Astrocyte (in vitro differentiated cells and primary cell): ENCODE measurements at regions not wholly inside any gene's neighbourhood (a gene's known extent, or its start where the extent isn't known, plus 50 kb on each side); places are given as distances from the start of the nearest gene placed in this dataset.

Source experiments
- DNase-seq: peaks from one replicate; pipeline ENCODE4 v3.0.0-alpha.2; 2010; ENCODE audit warnings: low read depth
- FAIRE-seq: peaks from 2 replicates; lab custom pipeline; 2011; peaks lifted over from hg19 to GRCh38; lab: Jason Lieb, UNC
- H2AFZ ChIP-seq: 2 replicates; pipeline ENCODE4 v1.6.0; 2012; ENCODE audit warnings: low read depth, low read length, inconsistent platforms
- H3K27ac ChIP-seq: 2 replicates; pipeline ENCODE4 v1.5.1; 2011; ENCODE audit warnings: low read depth, low read length, inconsistent platforms
- H3K27me3 ChIP-seq: 2 replicates; pipeline ENCODE4 v1.6.0; 2011; ENCODE audit warnings: low read length, inconsistent platforms; ENCODE audit not compliant: insufficient read depth
- H3K36me3 ChIP-seq: 2 replicates; pipeline ENCODE4 v1.5.1; 2011; ENCODE audit warnings: low read length, inconsistent platforms; ENCODE audit not compliant: insufficient read depth
- H3K4me1 ChIP-seq: 2 replicates; pipeline ENCODE4 v1.5.1; 2011; ENCODE audit warnings: low read length, inconsistent platforms; ENCODE audit not compliant: insufficient read depth
- H3K4me2 ChIP-seq: 2 replicates; pipeline ENCODE4 v1.6.0; 2012; ENCODE audit warnings: low read length, inconsistent platforms
- H3K4me3 ChIP-seq: 2 replicates; pipeline ENCODE4 v1.5.1; 2011; ENCODE audit warnings: low read depth, mild to moderate bottlenecking, low read length, inconsistent platforms; ENCODE audit not compliant: insufficient read depth
- H3K79me2 ChIP-seq: 2 replicates; pipeline ENCODE4 v1.6.0; 2012; ENCODE audit warnings: mild to moderate bottlenecking, low read length, inconsistent platforms; ENCODE audit not compliant: insufficient read depth
- H3K9ac ChIP-seq: 2 replicates; pipeline ENCODE4 v1.6.0; 2012; ENCODE audit warnings: mild to moderate bottlenecking, low read length, inconsistent platforms
- H3K9me3 ChIP-seq: 2 replicates; pipeline ENCODE4 v1.5.1; 2012; ENCODE audit warnings: low read depth, mild to moderate bottlenecking, low read length, inconsistent platforms; ENCODE audit not compliant: insufficient read depth
- H4K20me1 ChIP-seq: 2 replicates; pipeline ENCODE4 v1.6.0; 2012; ENCODE audit warnings: low read length, inconsistent platforms; ENCODE audit not compliant: insufficient read depth
- H3K27ac Mint-ChIP-seq: one replicate; pipeline ENCODE4 v1.8.0; 2021; ENCODE audit warnings: mild to moderate bottlenecking, mixed read lengths; ENCODE audit not compliant: unreplicated experiment
- H3K27me3 Mint-ChIP-seq: one replicate; pipeline ENCODE4 v1.8.0; 2021; ENCODE audit warnings: low read depth, mixed read lengths; ENCODE audit not compliant: unreplicated experiment
- H3K36me3 Mint-ChIP-seq: one replicate; pipeline ENCODE4 v1.8.0; 2021; ENCODE audit warnings: low read depth, mixed read lengths; ENCODE audit not compliant: unreplicated experiment
- H3K4me1 Mint-ChIP-seq: one replicate; pipeline ENCODE4 v1.8.0; 2021; ENCODE audit warnings: low read depth, mixed read lengths; ENCODE audit not compliant: unreplicated experiment
- H3K4me3 Mint-ChIP-seq: one replicate; pipeline ENCODE4 v1.8.0; 2021; ENCODE audit warnings: mild to moderate bottlenecking, moderate library complexity, mixed read lengths; ENCODE audit not compliant: unreplicated experiment
- H3K9me3 Mint-ChIP-seq: one replicate; pipeline ENCODE4 v1.8.0; 2021; ENCODE audit warnings: mild to moderate bottlenecking, mixed read lengths; ENCODE audit not compliant: unreplicated experiment
- EZH2 ChIP-seq: IDR thresholded peaks from 2 replicates; pipeline ENCODE4 v1.6.1; 2012; ENCODE audit warnings: mild to moderate bottlenecking, low read length, inconsistent platforms; ENCODE audit not compliant: insufficient read depth
- TF ChIP-seq, protein P1 (sequence below): IDR thresholded peaks from 2 replicates; pipeline ENCODE4 v1.5.1; 2011; ENCODE audit warnings: low read depth, mild to moderate bottlenecking, inconsistent platforms, low read length, moderate library complexity; ENCODE audit not compliant: insufficient read depth

DNA sequence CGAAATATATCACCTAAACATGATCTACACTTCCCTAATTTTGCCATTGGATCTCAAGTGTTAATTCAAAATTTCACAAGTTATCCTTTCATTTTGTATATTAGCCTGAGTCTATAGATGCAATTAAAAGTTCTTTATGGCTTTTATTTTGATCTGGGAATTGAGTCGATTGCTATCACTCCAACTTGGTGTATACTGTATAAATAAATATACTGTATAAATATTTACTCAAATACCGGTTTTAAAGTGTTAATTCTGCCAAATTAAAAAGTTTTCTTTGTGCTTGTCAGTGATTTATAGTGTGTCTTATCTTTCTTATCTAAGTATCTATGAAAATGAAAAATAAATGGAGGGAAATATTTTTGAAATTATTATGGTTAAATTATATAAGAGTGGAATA, 683.7 kb upstream of the LRRN3 start:
- no peak overlapping the region for H3K4me3 ChIP-seq
- no peaks in the 10 kb centered on the region for H3K36me3 ChIP-seq
- H3K9ac ChIP-seq: no peak overlapping the region
- no peaks in the 10 kb centered on the region for H3K9me3 ChIP-seq
- TF ChIP-seq, protein P1, sequence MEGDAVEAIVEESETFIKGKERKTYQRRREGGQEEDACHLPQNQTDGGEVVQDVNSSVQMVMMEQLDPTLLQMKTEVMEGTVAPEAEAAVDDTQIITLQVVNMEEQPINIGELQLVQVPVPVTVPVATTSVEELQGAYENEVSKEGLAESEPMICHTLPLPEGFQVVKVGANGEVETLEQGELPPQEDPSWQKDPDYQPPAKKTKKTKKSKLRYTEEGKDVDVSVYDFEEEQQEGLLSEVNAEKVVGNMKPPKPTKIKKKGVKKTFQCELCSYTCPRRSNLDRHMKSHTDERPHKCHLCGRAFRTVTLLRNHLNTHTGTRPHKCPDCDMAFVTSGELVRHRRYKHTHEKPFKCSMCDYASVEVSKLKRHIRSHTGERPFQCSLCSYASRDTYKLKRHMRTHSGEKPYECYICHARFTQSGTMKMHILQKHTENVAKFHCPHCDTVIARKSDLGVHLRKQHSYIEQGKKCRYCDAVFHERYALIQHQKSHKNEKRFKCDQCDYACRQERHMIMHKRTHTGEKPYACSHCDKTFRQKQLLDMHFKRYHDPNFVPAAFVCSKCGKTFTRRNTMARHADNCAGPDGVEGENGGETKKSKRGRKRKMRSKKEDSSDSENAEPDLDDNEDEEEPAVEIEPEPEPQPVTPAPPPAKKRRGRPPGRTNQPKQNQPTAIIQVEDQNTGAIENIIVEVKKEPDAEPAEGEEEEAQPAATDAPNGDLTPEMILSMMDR: no peak
- TF ChIP-seq EZH2: no peak
- no peak overlapping the region for H3K27ac ChIP-seq
- H3K4me1 Mint-ChIP-seq: no peaks in the 10 kb centered on the region
- no peaks in the 10 kb centered on the region for H3K4me1 ChIP-seq
- no peaks in the 10 kb centered on the region for H4K20me1 ChIP-seq
- H3K79me2 ChIP-seq: no peaks in the 10 kb centered on the region
- H3K27me3 Mint-ChIP-seq: no peaks in the 10 kb centered on the region
- DNase-seq (no peak), FAIRE-seq (no peak)
- H3K4me2 ChIP-seq: no peak overlapping the region
- H3K9me3 Mint-ChIP-seq: no peaks in the 10 kb centered on the region
- H3K36me3 Mint-ChIP-seq: no peaks in the 10 kb centered on the region
- no peak overlapping the region for H3K4me3 Mint-ChIP-seq
- H3K27me3 ChIP-seq: no peaks in the 10 kb centered on the region
- no peak overlapping the region for H2AFZ ChIP-seq
- no peak overlapping the region for H3K27ac Mint-ChIP-seq

DNA sequence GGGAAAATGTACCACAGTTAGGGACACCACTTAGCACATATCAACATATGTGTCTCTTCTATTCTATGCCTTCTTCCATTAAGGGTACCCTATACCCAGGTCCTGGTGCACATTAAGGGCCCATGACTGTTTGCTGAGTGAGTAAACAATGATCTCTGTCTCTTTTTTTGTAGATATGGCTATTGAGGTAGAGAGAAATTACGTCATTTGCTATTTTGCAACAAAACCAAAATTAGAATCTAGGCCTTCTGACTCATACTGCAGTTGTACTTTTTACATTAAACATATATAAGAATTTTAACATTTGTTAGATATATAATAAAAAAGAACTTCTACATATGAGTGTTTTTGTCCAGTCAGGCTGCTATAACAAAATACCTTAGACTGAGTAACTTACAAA, 683.2 kb upstream of the LRRN3 start:
- Histone ChIP-seq H3K36me3 (no peaks in the 10 kb centered on the region), H3K4me2 (no peak overlapping the region), H3K9me3 (no peaks in the 10 kb centered on the region), H2AFZ (no peak overlapping the region), H3K4me1 (no peaks in the 10 kb centered on the region), H3K27ac (no peak overlapping the region), H3K4me3 (no peak overlapping the region), H3K79me2 (no peaks in the 10 kb centered on the region), H4K20me1 (no peaks in the 10 kb centered on the region), H3K9ac (no peak overlapping the region), H3K27me3 (no peaks in the 10 kb centered on the region)
- no peak for TF ChIP-seq EZH2
- TF ChIP-seq, protein P1: no peak
- Mint-ChIP-seq H3K9me3 (no peaks in the 10 kb centered on the region), H3K36me3 (no peaks in the 10 kb centered on the region), H3K27ac (no peak overlapping the region), H3K27me3 (no peaks in the 10 kb centered on the region), H3K4me3 (no peak overlapping the region), H3K4me1 (no peaks in the 10 kb centered on the region)
- DNase-seq (no peak), FAIRE-seq (no peak)

DNA sequence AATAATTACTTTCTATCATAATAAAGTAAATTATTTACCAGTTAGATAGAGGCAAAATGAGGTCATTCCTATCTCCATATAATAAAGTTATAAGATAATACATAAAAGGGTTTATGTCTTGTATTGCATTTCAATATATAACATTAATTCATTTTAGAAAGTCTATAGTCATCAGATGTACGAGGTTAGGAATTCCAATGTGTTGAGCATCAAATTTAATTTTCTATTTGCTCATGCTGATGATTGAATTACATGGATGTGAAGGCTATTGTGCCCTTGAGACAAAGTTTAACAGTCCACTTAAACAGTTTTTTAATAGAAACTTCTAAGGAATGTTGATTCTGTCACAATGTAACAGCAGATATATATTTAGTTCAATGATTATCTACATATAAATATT, 678.3 kb upstream of the LRRN3 start:
- no peak for DNase-seq
- Histone ChIP-seq H3K9me3 (no peaks in the 10 kb centered on the region), H3K27ac (no peak overlapping the region), H2AFZ (no peak overlapping the region), H3K4me2 (no peak overlapping the region), H3K79me2 (no peaks in the 10 kb centered on the region), H3K4me1 (no peaks in the 10 kb centered on the region), H3K36me3 (no peaks in the 10 kb centered on the region), H3K9ac (no peak overlapping the region), H3K4me3 (no peak overlapping the region), H3K27me3 (no peaks in the 10 kb centered on the region), H4K20me1 (no peaks in the 10 kb centered on the region)
- H3K27me3 Mint-ChIP-seq: no peaks in the 10 kb centered on the region
- TF ChIP-seq, protein P1: no peak
- FAIRE-seq: no peak
- H3K4me1 Mint-ChIP-seq: peaks cover 12% of the 10 kb centered on the region
- no peaks in the 10 kb centered on the region for H3K36me3 Mint-ChIP-seq
- no peaks in the 10 kb centered on the region for H3K9me3 Mint-ChIP-seq
- no peak overlapping the region for H3K4me3 Mint-ChIP-seq
- H3K27ac Mint-ChIP-seq: no peak overlapping the region
